Body of pancreas (tissue), 4 donors: ENCODE measurements at regions not wholly inside any gene's neighbourhood (a gene's known extent, or its start where the extent isn't known, plus 50 kb on each side); places are given as distances from the start of the nearest gene placed in this dataset.

Experiments used
- CTCF ChIP-seq, 7 experiments: fragments of 450-650 bp in 4 of 7; fragments of 200-600 bp in 3 of 7; sonication (generic) in 3 of 7; IDR thresholded peaks; one replicate each; pipeline ENCODE4 v1.5.1; 2016 to 2019; ENCODE audit warnings: antibody characterized with exemption in 7 of 7
- POLR2A ChIP-seq, 3 donors: fragments of 450-650 bp; IDR thresholded peaks; one replicate each; pipeline ENCODE4 v1.6.1; 2016; ENCODE audit warnings: antibody characterized with exemption in 3 of 3, mild to moderate bottlenecking in 2 of 3

- TF ChIP-seq CTCF (IDR thresholded peaks at IDR 0.05) (no peak), POLR2A (IDR thresholded peaks at IDR 0.05) (no peak)
Measured at GRCh38 chr2:31698722-31699121, 118.0 kb upstream of the SRD5A2 start.
